Fibroblast of villous mesenchyme (primary cell): ENCODE measurements at regions not wholly inside any gene's neighbourhood (a gene's known extent, or its start where the extent isn't known, plus 50 kb on each side); places are given as distances from the start of the nearest gene placed in this dataset.

ENCODE experiments used
- DNase-seq: peaks from one replicate; pipeline ENCODE4 v3.0.0-alpha.2; 2010; ENCODE audit warnings: low read depth
- H3K4me3 ChIP-seq: 2 replicates; pipeline ENCODE4 v1.5.1; 2011; ENCODE audit warnings: low read depth, mild to moderate bottlenecking, low read length
- TF ChIP-seq, protein P1 (sequence below): IDR thresholded peaks from 2 replicates; pipeline ENCODE4 v1.5.1; 2012; ENCODE audit warnings: low read depth, mild to moderate bottlenecking, low read length; ENCODE audit not compliant: insufficient read depth

DNA sequence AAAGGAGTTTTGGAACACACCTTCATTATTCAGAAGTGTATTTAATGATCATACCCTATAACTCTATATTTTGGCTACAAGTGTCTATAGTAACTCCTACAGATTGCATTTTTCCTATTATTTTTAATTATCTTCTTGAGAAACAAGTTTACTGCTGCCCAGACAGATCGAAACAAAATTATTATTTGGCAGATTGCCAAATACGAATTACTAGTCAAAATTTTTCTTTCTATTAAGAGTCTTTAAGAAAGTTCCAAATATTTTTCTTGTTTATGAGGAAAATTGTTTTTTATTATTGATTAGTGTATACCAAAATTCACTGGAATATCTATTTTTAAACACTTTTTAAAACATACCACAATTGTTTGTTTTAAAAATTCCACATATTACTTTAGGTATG is 821.9 kb upstream of the SLC35B3 start:
- TF ChIP-seq, protein P1, sequence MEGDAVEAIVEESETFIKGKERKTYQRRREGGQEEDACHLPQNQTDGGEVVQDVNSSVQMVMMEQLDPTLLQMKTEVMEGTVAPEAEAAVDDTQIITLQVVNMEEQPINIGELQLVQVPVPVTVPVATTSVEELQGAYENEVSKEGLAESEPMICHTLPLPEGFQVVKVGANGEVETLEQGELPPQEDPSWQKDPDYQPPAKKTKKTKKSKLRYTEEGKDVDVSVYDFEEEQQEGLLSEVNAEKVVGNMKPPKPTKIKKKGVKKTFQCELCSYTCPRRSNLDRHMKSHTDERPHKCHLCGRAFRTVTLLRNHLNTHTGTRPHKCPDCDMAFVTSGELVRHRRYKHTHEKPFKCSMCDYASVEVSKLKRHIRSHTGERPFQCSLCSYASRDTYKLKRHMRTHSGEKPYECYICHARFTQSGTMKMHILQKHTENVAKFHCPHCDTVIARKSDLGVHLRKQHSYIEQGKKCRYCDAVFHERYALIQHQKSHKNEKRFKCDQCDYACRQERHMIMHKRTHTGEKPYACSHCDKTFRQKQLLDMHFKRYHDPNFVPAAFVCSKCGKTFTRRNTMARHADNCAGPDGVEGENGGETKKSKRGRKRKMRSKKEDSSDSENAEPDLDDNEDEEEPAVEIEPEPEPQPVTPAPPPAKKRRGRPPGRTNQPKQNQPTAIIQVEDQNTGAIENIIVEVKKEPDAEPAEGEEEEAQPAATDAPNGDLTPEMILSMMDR: no peak
- DNase-seq: no peak

DNA sequence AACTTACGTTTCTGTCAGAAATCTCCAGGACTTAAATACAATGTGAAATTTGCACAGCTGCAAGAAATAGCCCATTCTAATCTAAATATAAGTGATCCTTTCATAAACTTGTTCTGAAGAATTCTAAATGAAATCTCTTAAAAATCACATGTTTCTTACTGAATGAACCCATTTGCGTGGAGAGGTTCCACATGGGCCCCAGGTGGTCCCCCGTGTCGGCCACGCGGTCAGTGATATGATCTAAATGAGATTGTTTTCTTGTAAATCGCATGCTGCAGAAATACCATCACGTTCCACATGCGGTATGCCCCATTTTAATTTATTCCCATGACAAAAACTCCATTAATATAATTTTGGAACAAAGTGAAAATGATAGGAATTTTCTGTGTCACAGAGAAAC is 818.9 kb upstream of the SLC35B3 start:
- no peak overlapping the region for H3K4me3 ChIP-seq
- TF ChIP-seq, protein P1: no peak
- no peak for DNase-seq

More for the DNA sequence above, 821.9 kb upstream of the SLC35B3 start:
- no peak overlapping the region for H3K4me3 ChIP-seq

DNA sequence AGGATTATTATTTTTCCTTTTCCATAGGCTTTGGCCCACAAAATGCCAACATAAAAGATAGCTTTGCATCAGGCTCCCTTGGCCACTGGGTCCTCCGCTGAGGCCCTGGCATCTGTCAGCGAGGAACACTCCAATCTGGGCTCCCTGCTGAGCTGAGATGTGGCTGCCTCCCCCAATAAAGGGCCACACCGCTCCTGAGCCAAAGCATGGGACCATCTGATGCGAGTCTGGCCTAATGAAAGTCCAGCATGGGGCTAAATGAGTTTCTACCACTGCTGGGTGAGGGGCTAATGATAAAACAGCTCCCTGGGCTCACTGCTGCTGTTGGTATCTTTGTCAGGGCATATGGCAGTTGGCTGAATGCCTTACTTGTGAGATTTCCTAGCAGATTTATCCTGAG is 817.5 kb upstream of the SLC35B3 start:
- TF ChIP-seq, protein P1: no peak
- no peak for DNase-seq

DNA sequence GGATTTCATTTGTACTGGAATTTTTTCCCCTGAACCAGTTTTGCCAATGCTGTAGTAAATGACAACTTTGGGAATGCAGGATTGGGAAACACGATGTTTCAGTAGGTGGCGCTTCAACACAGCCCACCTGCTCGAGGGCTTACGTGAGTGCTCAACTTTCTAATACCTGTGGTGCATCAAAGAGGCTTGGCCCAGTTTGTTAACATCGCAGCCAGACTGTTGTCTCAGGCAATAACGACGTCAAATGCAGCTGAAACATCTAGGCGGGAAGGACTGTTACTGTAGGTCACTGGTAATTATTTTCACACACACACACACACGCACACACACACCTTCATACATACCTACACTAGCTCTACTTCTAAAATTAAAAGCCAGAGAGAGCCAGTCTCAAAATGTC is 815.5 kb upstream of the SLC35B3 start:
- TF ChIP-seq, protein P1: peak; percentile 66
- H3K4me3 ChIP-seq: no peak overlapping the region
- peak; percentile 44 for DNase-seq

More for the DNA sequence above, 817.5 kb upstream of the SLC35B3 start:
- no peak overlapping the region for H3K4me3 ChIP-seq

DNA sequence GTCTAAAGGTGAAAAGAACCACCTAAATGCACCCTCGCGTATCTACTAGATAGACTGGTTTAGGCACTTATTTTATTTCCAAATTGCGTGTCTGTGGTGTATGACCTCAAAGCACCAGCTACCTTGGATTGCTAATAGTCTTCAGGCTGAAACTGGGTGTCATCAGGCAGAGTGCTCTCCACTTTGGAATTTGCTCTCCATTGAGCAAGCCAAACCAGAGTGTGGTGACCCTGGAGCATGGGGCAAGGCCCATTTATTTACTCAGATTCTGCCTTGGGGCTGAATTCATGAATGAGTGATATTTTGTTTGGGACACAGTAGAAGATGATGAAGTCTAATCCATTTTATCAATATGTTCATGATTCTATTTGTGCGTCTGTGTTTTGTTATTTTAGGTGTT is 812.8 kb upstream of the SLC35B3 start:
- H3K4me3 ChIP-seq: no peak overlapping the region
- DNase-seq: no peak
- TF ChIP-seq, protein P1: no peak

DNA sequence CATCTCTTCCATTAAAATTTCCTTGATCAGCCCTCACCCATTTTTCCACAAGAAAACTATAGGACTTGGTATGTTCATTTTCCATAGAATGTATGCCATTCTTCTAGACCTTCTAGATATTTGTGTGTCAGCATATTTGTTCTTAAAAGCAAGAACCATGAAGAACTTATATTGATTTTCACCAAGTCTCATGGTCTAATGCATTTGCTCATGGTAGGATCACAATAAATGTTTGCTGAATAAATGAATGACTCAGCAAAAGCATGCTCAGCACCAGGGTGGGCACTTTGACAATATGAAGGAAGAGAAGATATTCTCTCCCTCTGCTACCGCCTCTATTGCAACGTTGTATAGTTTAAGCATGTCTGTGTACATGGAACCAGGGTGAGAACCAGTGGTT is 805.5 kb upstream of the SLC35B3 start:
- no peak for DNase-seq

DNA sequence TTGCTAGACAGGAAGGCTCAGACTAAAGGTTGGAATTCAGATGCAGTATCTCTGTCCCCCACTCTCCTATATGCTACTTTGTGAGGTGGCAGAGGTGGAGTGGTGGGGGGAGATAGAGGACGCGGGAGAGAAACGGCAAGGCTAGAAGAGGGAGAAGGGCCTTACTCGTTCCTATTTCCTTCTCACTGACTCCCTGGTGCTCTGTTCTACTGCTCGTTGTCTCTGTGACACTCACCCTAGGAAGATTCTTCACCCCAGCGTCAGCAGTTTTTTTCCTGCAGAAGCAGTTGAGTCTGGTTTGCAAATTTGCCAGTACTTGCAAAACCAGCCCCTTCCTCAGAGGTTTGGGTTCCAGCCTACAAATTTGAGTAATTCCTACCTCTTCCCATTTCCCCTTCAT is 801.1 kb upstream of the SLC35B3 start:
- DNase-seq: no peak
- no peak overlapping the region for H3K4me3 ChIP-seq
- TF ChIP-seq, protein P1: no peak

More for the DNA sequence above, 805.5 kb upstream of the SLC35B3 start:
- no peak overlapping the region for H3K4me3 ChIP-seq
- TF ChIP-seq, protein P1: no peak
